22Rv1 (cell line): ENCODE measurements at regions not wholly inside any gene's neighbourhood (a gene's known extent, or its start where the extent isn't known, plus 50 kb on each side); places are given as distances from the start of the nearest gene placed in this dataset.

Experiments used
- H3K27ac ChIP-seq: fragments of 450-650 bp; 2 replicates; pipeline ENCODE4 v1.5.1; 2017
- CTCF ChIP-seq: fragments of 450-650 bp; IDR thresholded peaks from 2 replicates; pipeline ENCODE4 v1.5.1; 2017; ENCODE audit warnings: mild to moderate bottlenecking
- ZFX ChIP-seq: fragments of 450-650 bp; IDR thresholded peaks from 2 replicates; pipeline ENCODE4 v1.6.1; 2017; ENCODE audit warnings: antibody characterized with exemption, borderline replicate concordance

- H3K27ac ChIP-seq: no peak overlapping the region
- TF ChIP-seq CTCF: no peak
- TF ChIP-seq ZFX: no peak
Measured at GRCh38 chr20:54284928-54285704, 77.2 kb downstream of the PFDN4 start.

- no peak overlapping the region for H3K27ac ChIP-seq
- no peak for TF ChIP-seq CTCF
- TF ChIP-seq ZFX: no peak
Measured at GRCh38 chr20:54290636-54291035, 82.7 kb downstream of the PFDN4 start.

GRCh38 chr20:54291339-54292010 lies 83.6 kb downstream of the PFDN4 start:
- H3K27ac ChIP-seq: no peak overlapping the region
- TF ChIP-seq ZFX (no peak), CTCF (no peak)

- no peak overlapping the region for H3K27ac ChIP-seq
- TF ChIP-seq CTCF: no peak
- TF ChIP-seq ZFX: no peak
Measured at GRCh38 chr20:54292185-54292584, 84.3 kb downstream of the PFDN4 start.

GRCh38 chr20:54293526-54293925 lies 85.6 kb downstream of the PFDN4 start:
- no peak overlapping the region for H3K27ac ChIP-seq
- no peak for TF ChIP-seq CTCF
- no peak for TF ChIP-seq ZFX

- TF ChIP-seq ZFX (no peak), CTCF (no peak)
- H3K27ac ChIP-seq: no peak overlapping the region
Measured at GRCh38 chr20:54294094-54294493, 86.2 kb downstream of the PFDN4 start.

GRCh38 chr20:54295686-54296085 lies 87.8 kb downstream of the PFDN4 start:
- no peak overlapping the region for H3K27ac ChIP-seq
- no peak for TF ChIP-seq ZFX
- TF ChIP-seq CTCF: no peak
